ENCODE measurements at regions not wholly inside any gene's neighbourhood (a gene's known extent, or its start where the extent isn't known, plus 50 kb on each side); places are given as distances from the start of the nearest gene placed in this dataset.
"Not testable (repeated sequence)": the region's sequence is repeated elsewhere in the genome, so short reads cannot be mapped to it uniquely, and the experiment has no call there.

DNA sequence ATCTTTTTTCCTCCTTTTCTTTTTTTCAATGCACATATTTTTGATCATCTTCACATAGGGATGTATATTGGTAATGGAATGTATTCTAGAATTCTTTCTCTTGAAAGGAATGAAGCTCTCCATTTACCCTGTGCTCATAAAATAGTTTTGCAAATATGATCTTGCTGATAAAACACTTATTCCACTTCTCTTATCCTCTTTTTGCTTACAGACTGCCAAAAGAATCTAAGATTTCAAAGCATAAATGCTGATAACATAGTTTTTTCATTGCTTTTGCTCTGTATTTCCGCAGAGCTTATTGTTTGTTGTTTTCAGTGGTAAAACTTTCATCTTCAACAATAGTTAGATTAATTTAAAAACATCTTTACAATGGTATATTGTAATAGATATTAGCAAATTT lies 350.5 kb downstream of the PAX1 start:
- no peaks in the 10 kb centered on the region for H3K27me3 ChIP-seq (ENCODE audit: control insufficient read depth, insufficient read depth, low read length)
- no peak overlapping the region for H3K4me3 ChIP-seq (ENCODE audit: low read depth, low read length)
- H3K36me3 ChIP-seq (ENCODE audit: control insufficient read depth, insufficient read depth, low read length), result no peaks in the 10 kb centered on the region
- DNase-seq (ENCODE audit: low read depth), result no peak
- TF ChIP-seq, protein P1, sequence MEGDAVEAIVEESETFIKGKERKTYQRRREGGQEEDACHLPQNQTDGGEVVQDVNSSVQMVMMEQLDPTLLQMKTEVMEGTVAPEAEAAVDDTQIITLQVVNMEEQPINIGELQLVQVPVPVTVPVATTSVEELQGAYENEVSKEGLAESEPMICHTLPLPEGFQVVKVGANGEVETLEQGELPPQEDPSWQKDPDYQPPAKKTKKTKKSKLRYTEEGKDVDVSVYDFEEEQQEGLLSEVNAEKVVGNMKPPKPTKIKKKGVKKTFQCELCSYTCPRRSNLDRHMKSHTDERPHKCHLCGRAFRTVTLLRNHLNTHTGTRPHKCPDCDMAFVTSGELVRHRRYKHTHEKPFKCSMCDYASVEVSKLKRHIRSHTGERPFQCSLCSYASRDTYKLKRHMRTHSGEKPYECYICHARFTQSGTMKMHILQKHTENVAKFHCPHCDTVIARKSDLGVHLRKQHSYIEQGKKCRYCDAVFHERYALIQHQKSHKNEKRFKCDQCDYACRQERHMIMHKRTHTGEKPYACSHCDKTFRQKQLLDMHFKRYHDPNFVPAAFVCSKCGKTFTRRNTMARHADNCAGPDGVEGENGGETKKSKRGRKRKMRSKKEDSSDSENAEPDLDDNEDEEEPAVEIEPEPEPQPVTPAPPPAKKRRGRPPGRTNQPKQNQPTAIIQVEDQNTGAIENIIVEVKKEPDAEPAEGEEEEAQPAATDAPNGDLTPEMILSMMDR (IDR thresholded peaks at IDR 0.05; ENCODE audit: insufficient read depth, low read length, poor library complexity, severe bottlenecking), result no peak

- no peak overlapping the region for H3K4me3 ChIP-seq (ENCODE audit: low read depth, low read length)
- H3K27me3 ChIP-seq (ENCODE audit: control insufficient read depth, insufficient read depth, low read length), result no peaks in the 10 kb centered on the region
- H3K36me3 ChIP-seq (ENCODE audit: control insufficient read depth, insufficient read depth, low read length), result no peaks in the 10 kb centered on the region
- TF ChIP-seq, protein P1 (IDR thresholded peaks at IDR 0.05; ENCODE audit: insufficient read depth, low read length, poor library complexity, severe bottlenecking), result no peak
- DNase-seq (ENCODE audit: low read depth), result no peak
These were observed 346.7 kb downstream of the PAX1 start for GRCh38 chr20:22052025-22052650.

- not testable (repeated sequence) for H3K27me3 ChIP-seq (ENCODE audit: control insufficient read depth, insufficient read depth, low read length)
These were observed 340.6 kb downstream of the PAX1 start for GRCh38 chr20:22045956-22046507.

DNA sequence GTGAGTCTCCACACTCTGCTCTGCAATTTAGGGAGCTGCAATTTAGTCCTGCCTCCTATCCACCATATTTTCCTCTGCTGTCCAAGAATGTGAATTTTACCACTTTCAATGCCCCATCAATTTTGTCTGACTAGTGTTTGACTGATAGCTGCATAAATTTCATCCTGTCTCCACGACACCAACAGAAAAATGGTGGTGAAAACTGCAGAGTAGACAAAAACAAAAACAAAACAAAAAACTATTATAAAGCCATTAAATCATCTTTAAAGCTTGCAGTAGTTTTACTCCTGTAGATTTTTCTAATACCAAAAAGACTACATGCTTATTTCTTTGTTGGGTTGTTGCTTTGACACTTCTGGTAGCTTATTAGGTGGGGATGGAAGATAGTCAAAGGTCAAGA lies 322.0 kb downstream of the PAX1 start:
- no peaks in the 10 kb centered on the region for H3K27me3 ChIP-seq (ENCODE audit: control insufficient read depth, insufficient read depth, low read length)
- no peaks in the 10 kb centered on the region for H3K36me3 ChIP-seq (ENCODE audit: control insufficient read depth, insufficient read depth, low read length)
- DNase-seq (ENCODE audit: low read depth), result no peak
- TF ChIP-seq, protein P1 (IDR thresholded peaks at IDR 0.05; ENCODE audit: insufficient read depth, low read length, poor library complexity, severe bottlenecking), result no peak
- no peak overlapping the region for H3K4me3 ChIP-seq (ENCODE audit: low read depth, low read length)

More at GRCh38 chr20:22045956-22046507, 340.6 kb downstream of the PAX1 start:
- not testable (repeated sequence) for DNase-seq (ENCODE audit: low read depth); H3K4me3 ChIP-seq (ENCODE audit: low read depth, low read length); H3K36me3 ChIP-seq (ENCODE audit: control insufficient read depth, insufficient read depth, low read length)

DNA sequence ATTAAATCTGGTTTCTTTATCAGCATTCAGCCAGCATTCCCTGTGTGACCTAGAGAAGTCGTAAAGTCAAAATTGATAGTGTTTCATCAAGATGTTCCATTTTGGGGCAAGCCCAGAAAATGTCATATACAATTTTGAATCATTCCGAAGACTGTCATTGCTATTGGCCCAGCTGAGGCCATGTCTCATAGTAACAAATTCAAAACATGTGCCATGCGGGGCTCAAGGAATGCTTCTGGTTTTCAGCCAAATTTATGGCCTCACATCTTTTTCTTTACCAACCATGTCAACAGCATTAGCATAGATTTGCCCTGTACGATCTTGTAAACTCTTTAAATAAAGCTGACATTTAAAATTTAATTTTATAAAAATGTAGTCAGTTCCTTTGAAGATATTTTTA lies 314.7 kb downstream of the PAX1 start:
- Histone ChIP-seq H3K4me3 (ENCODE audit: low read depth, low read length) (no peak overlapping the region), H3K36me3 (ENCODE audit: control insufficient read depth, insufficient read depth, low read length) (no peaks in the 10 kb centered on the region), H3K27me3 (ENCODE audit: control insufficient read depth, insufficient read depth, low read length) (no peaks in the 10 kb centered on the region)
- TF ChIP-seq, protein P1 (IDR thresholded peaks at IDR 0.05; ENCODE audit: insufficient read depth, low read length, poor library complexity, severe bottlenecking), result no peak
- DNase-seq (ENCODE audit: low read depth), result no peak

GRCh38 chr20:22008456-22008855 lies 303.0 kb downstream of the PAX1 start:
- DNase-seq (ENCODE audit: low read depth), result no peak
- Histone ChIP-seq H3K36me3 (ENCODE audit: control insufficient read depth, insufficient read depth, low read length) (no peaks in the 10 kb centered on the region), H3K27me3 (ENCODE audit: control insufficient read depth, insufficient read depth, low read length) (no peaks in the 10 kb centered on the region), H3K4me3 (ENCODE audit: low read depth, low read length) (no peak overlapping the region)
- TF ChIP-seq, protein P1 (IDR thresholded peaks at IDR 0.05; ENCODE audit: insufficient read depth, low read length, poor library complexity, severe bottlenecking), result no peak

Measured in kidney epithelial cell (primary cell).